ENCODE measurements at regions not wholly inside any gene's neighbourhood (a gene's known extent, or its start where the extent isn't known, plus 50 kb on each side); places are given as distances from the start of the nearest gene placed in this dataset.

GRCh38 chr22:47690166-47690565 lies 927.7 kb downstream of the TBC1D22A start:
- DNase-seq (ENCODE audit: low read depth in 2 of 2) = no peak

- no peak for DNase-seq (ENCODE audit: low read depth in 2 of 2)
These were observed 925.3 kb downstream of the TBC1D22A start for GRCh38 chr22:47687776-47688175.

- no peak for DNase-seq (ENCODE audit: low read depth in 2 of 2)
These were observed 924.9 kb downstream of the TBC1D22A start for GRCh38 chr22:47687346-47687655.

- DNase-seq (ENCODE audit: low read depth in 2 of 2) = no peak
These were observed 924.3 kb downstream of the TBC1D22A start for GRCh38 chr22:47686594-47687345.

GRCh38 chr22:47681411-47682165 lies 919.1 kb downstream of the TBC1D22A start:
- no peak for DNase-seq (ENCODE audit: low read depth in 2 of 2)

- DNase-seq (ENCODE audit: low read depth in 2 of 2) = no peak
These were observed 916.3 kb downstream of the TBC1D22A start for GRCh38 chr22:47678636-47679287.

GRCh38 chr22:47678048-47678447 lies 915.6 kb downstream of the TBC1D22A start:
- no peak for DNase-seq (ENCODE audit: low read depth in 2 of 2)

GRCh38 chr22:47676685-47677084 lies 914.2 kb downstream of the TBC1D22A start:
- DNase-seq (ENCODE audit: low read depth in 2 of 2) = no peak

GRCh38 chr22:47674600-47674999 lies 912.1 kb downstream of the TBC1D22A start:
- no peak for DNase-seq (ENCODE audit: low read depth in 2 of 2)

- DNase-seq (ENCODE audit: low read depth in 2 of 2) = no peak
These were observed 911.1 kb downstream of the TBC1D22A start for GRCh38 chr22:47673557-47673956.

GRCh38 chr22:47672526-47672925 lies 910.1 kb downstream of the TBC1D22A start:
- no peak for DNase-seq (ENCODE audit: low read depth in 2 of 2)

- no peak for DNase-seq (ENCODE audit: low read depth in 2 of 2)
These were observed 902.7 kb downstream of the TBC1D22A start for GRCh38 chr22:47665151-47665550.

- DNase-seq (ENCODE audit: low read depth in 2 of 2) = no peak
These were observed 901.5 kb downstream of the TBC1D22A start for GRCh38 chr22:47663615-47664605.

GRCh38 chr22:47659467-47660223 lies 897.2 kb downstream of the TBC1D22A start:
- no peak for DNase-seq (ENCODE audit: low read depth in 2 of 2)

GRCh38 chr22:47658182-47658581 lies 895.7 kb downstream of the TBC1D22A start:
- DNase-seq (ENCODE audit: low read depth in 2 of 2) = no peak

GRCh38 chr22:47657224-47657623 lies 894.8 kb downstream of the TBC1D22A start:
- DNase-seq (ENCODE audit: low read depth in 2 of 2) = no peak

- DNase-seq (ENCODE audit: low read depth in 2 of 2) = no peak
These were observed 894.4 kb downstream of the TBC1D22A start for GRCh38 chr22:47656806-47657205.

GRCh38 chr22:47655930-47656329 lies 893.5 kb downstream of the TBC1D22A start:
- no peak for DNase-seq (ENCODE audit: low read depth in 2 of 2)

GRCh38 chr22:47654922-47655491 lies 892.6 kb downstream of the TBC1D22A start:
- DNase-seq (ENCODE audit: low read depth in 2 of 2) = no peak

GRCh38 chr22:47653921-47654320 lies 891.5 kb downstream of the TBC1D22A start:
- DNase-seq (ENCODE audit: low read depth in 2 of 2) = no peak
